IMR-90 (cell line): ENCODE measurements at regions not wholly inside any gene's neighbourhood (a gene's known extent, or its start where the extent isn't known, plus 50 kb on each side); places are given as distances from the start of the nearest gene placed in this dataset.
"Not testable (repeated sequence)": the region's sequence is repeated elsewhere in the genome, so short reads cannot be mapped to it uniquely, and the experiment has no call there.

Experiments used
- ATAC-seq: fragments of 200-7000 bp; cut with Tn5 transposase; 2 replicates; pipeline ENCODE4 v1.9.1; 2020; ENCODE audit warnings: low read depth, mild to moderate bottlenecking, moderate library complexity
- BruUV-seq: library from RNA; stranded (reverse); fragments of 400-500 nt; replicated peaks from 2 replicates; lab custom pipeline; 2021; lab: Mats Ljungman, UMichigan
- CTCF ChIA-PET: fragments of 300-600 bp; formaldehyde crosslinking; extraction: SDS; loops from one replicate; lab custom pipeline; 2021; ENCODE audit warnings: antibody characterized with exemption; lab: Yijun Ruan, JAX
- POLR2A ChIA-PET: fragments of 300-600 bp; sonication (Branson Sonifier 250); formaldehyde crosslinking; loops from one replicate; lab custom pipeline; 2022; ENCODE audit warnings: antibody characterized with exemption; ENCODE audit not compliant: unreplicated experiment; lab: Charles Lee
- DNase-seq: peaks from one replicate; pipeline ENCODE4 v3.0.0; 2013
- H2AFZ ChIP-seq: replicated peaks from 2 replicates; pipeline ENCODE3; 2013; ENCODE audit warnings: low read length, mild to moderate bottlenecking; ENCODE audit not compliant: poor library complexity
- H2AK5ac ChIP-seq: 2 replicates; pipeline ENCODE4 v1.6.1; 2013; ENCODE audit warnings: low read depth, low read length, inconsistent platforms
- H2AK9ac ChIP-seq: replicated peaks from 2 replicates; pipeline ENCODE3; 2013; ENCODE audit warnings: mild to moderate bottlenecking, low read depth, low read length, moderate library complexity; ENCODE audit not compliant: poor library complexity
- H2BK120ac ChIP-seq: 2 replicates; pipeline ENCODE4 v1.6.1; 2013; ENCODE audit warnings: low read depth, low read length, inconsistent platforms
- H2BK15ac ChIP-seq: 3 replicates; pipeline ENCODE4 v1.6.1; 2013; ENCODE audit warnings: low read depth, low read length, inconsistent platforms
- H2BK20ac ChIP-seq: 2 replicates; pipeline ENCODE4 v1.6.1; 2013; ENCODE audit warnings: low read depth, mild to moderate bottlenecking, inconsistent platforms, low read length, moderate library complexity
- H2BK5ac ChIP-seq: 2 replicates; pipeline ENCODE4 v1.6.1; 2013; ENCODE audit warnings: mild to moderate bottlenecking, low read depth, low read length, inconsistent platforms; ENCODE audit not compliant: poor library complexity, severe bottlenecking
- H3K14ac ChIP-seq: replicated peaks from 2 replicates; pipeline ENCODE4 v1.6.1; 2013; ENCODE audit warnings: low read depth, low read length, inconsistent platforms
- H3K18ac ChIP-seq: 2 replicates; pipeline ENCODE4 v1.6.1; 2013; ENCODE audit warnings: low read depth, low read length, control low read depth
- H3K23ac ChIP-seq: 2 replicates; pipeline ENCODE4 v1.6.1; 2013; ENCODE audit warnings: low read depth, low read length, inconsistent platforms
- H3K27ac ChIP-seq: 2 replicates; pipeline ENCODE4 v1.5.1; 2013; ENCODE audit warnings: mild to moderate bottlenecking, control low read depth, low read length; ENCODE audit not compliant: insufficient read depth
- H3K27me3 ChIP-seq: 2 replicates; pipeline ENCODE4 v1.6.1; 2013; ENCODE audit warnings: low read length; ENCODE audit not compliant: control insufficient read depth, insufficient read depth
- H3K36me3 ChIP-seq: 2 replicates; pipeline ENCODE4 v1.6.1; 2013; ENCODE audit warnings: low read length, mixed read lengths; ENCODE audit not compliant: control insufficient read depth, insufficient read depth
- H3K4ac ChIP-seq: 2 replicates; pipeline ENCODE4 v1.6.1; 2013; ENCODE audit warnings: low read depth, low read length, inconsistent platforms
- H3K4me1 ChIP-seq: 2 replicates; pipeline ENCODE4 v1.6.1; 2013; ENCODE audit warnings: low read length, mixed read lengths; ENCODE audit not compliant: control insufficient read depth, insufficient read depth
- H3K4me2 ChIP-seq: 2 replicates; pipeline ENCODE4 v1.6.1; 2013; ENCODE audit warnings: low read depth, mild to moderate bottlenecking, control low read depth, low read length, moderate library complexity
- H3K4me3 ChIP-seq: 2 replicates; pipeline ENCODE4 v1.5.1; 2013; ENCODE audit warnings: low read depth, mild to moderate bottlenecking, control low read depth, low read length, moderate library complexity; ENCODE audit not compliant: insufficient read depth
- H3K56ac ChIP-seq: 2 replicates; pipeline ENCODE4 v1.6.1; 2013; ENCODE audit warnings: low read length, inconsistent platforms; ENCODE audit not compliant: insufficient read depth; ENCODE audit errors: extremely low read depth
- H3K79me1 ChIP-seq, 2 experiments: 2 replicates each; pipeline ENCODE4 v1.6.1; 2013; ENCODE audit warnings: low read length in 2 of 2, inconsistent platforms in 1 of 2, low read depth in 1 of 2
- H3K9ac ChIP-seq: 2 replicates; pipeline ENCODE4 v1.6.1; 2013; ENCODE audit warnings: low read depth, low read length, control low read depth
- H3K9me1 ChIP-seq: 2 replicates; pipeline ENCODE4 v1.6.1; 2013; ENCODE audit warnings: low read length, inconsistent platforms; ENCODE audit not compliant: insufficient read depth
- H3K9me3 ChIP-seq: 2 replicates; pipeline ENCODE4 v1.6.1; 2013; ENCODE audit warnings: low read length; ENCODE audit not compliant: control insufficient read depth, insufficient read depth
- H4K20me1 ChIP-seq: 2 replicates; pipeline ENCODE4 v1.6.1; 2013; ENCODE audit warnings: low read length, inconsistent platforms; ENCODE audit not compliant: insufficient read depth
- H4K5ac ChIP-seq: 2 replicates; pipeline ENCODE4 v1.6.1; 2013; ENCODE audit warnings: mild to moderate bottlenecking, low read depth, low read length, control low read depth
- H4K8ac ChIP-seq, 2 experiments: 2 replicates each; pipeline ENCODE4 v1.6.1; 2013; ENCODE audit warnings: low read depth in 2 of 2, low read length in 2 of 2, control low read depth in 1 of 2, inconsistent platforms in 1 of 2
- H4K91ac ChIP-seq: 2 replicates; pipeline ENCODE4 v1.6.1; 2013; ENCODE audit warnings: low read depth, low read length, inconsistent platforms; ENCODE audit not compliant: insufficient read depth
- WGBS, 2 experiments: methylation state at CpG; one replicate each; pipeline versions ENCODE4 v1.1.5 to v1.1.7; 2013; ENCODE audit warnings: missing lambda C conversion rate in 2 of 2; ENCODE audit not compliant: insufficient read length in 1 of 2; ENCODE audit errors: extremely low coverage in 2 of 2; 5-methylcytosine and 5-hydroxymethylcytosine counted together
- dilution Hi-C: fragments of 300-500 bp; cut with HindIII; formaldehyde crosslinking; loops from one replicate; pipeline ENCODE4 v1.14.3; 2018; ENCODE audit warnings: low sequenced_read_pairs; ENCODE audit not compliant: unreplicated experiment
- in situ Hi-C: fragments of 300-500 bp; cut with MboI; formaldehyde crosslinking; loops from 3 replicates; pipeline ENCODE4 v1.14.3; 2019; ENCODE audit warnings: low sequenced_read_pairs, inconsistent platforms, mixed read lengths
- intact Hi-C: fragments of 100-400 bp; cut with micrococcal nuclease; formaldehyde crosslinking; loops from 2 replicates; pipeline ENCODE4 v1.10.0; 2022

GRCh38 chr1:194859481-194860154 is 1673.2 kb upstream of the B3GALT2 start:
- H2BK120ac ChIP-seq, BruUV-seq, H3K36me3 ChIP-seq, H3K9me3 ChIP-seq, H2BK5ac ChIP-seq, H2AK5ac ChIP-seq, ATAC-seq, H3K4me3 ChIP-seq, H3K4me1 ChIP-seq, DNase-seq, H4K20me1 ChIP-seq, H4K91ac ChIP-seq, H4K8ac ChIP-seq, H2AK9ac ChIP-seq, H3K9me1 ChIP-seq, H3K18ac ChIP-seq, H3K23ac ChIP-seq, in situ Hi-C loops, H4K5ac ChIP-seq, H2AFZ ChIP-seq, POLR2A ChIA-PET, H2BK20ac ChIP-seq, H3K79me1 ChIP-seq, H3K27me3 ChIP-seq, intact Hi-C loops, H3K4ac ChIP-seq, H3K56ac ChIP-seq, H3K14ac ChIP-seq, H3K9ac ChIP-seq, CTCF ChIA-PET, H3K27ac ChIP-seq, dilution Hi-C loops, H2BK15ac ChIP-seq, H3K4me2 ChIP-seq: not testable (repeated sequence)
- WGBS, 2 experiments, result 100% methylated on average over 1 of the region's 17 CpGs; no CpG with 5 or more reads in 1 of the 2 experiments

- BruUV-seq, in situ Hi-C loops: not testable (repeated sequence)
Observed at GRCh38 chr1:194858811-194859480, 1672.5 kb upstream of the B3GALT2 start.

More at GRCh38 chr1:194858811-194859480, 1672.5 kb upstream of the B3GALT2 start:
- H2AFZ ChIP-seq, H2BK120ac ChIP-seq, H3K9ac ChIP-seq, H3K18ac ChIP-seq, dilution Hi-C loops, H4K20me1 ChIP-seq, H3K4me3 ChIP-seq, CTCF ChIA-PET, ATAC-seq, H3K36me3 ChIP-seq, H3K4me2 ChIP-seq, H4K8ac ChIP-seq, H3K56ac ChIP-seq, DNase-seq, H2BK20ac ChIP-seq, H3K14ac ChIP-seq, H3K9me3 ChIP-seq, H3K9me1 ChIP-seq, H2AK5ac ChIP-seq, POLR2A ChIA-PET, H2BK15ac ChIP-seq, H3K4ac ChIP-seq, H2BK5ac ChIP-seq, H3K79me1 ChIP-seq, H4K91ac ChIP-seq, H2AK9ac ChIP-seq, H3K27ac ChIP-seq, H3K27me3 ChIP-seq, H3K4me1 ChIP-seq, H3K23ac ChIP-seq, intact Hi-C loops, H4K5ac ChIP-seq: not testable (repeated sequence)
- 99% methylated on average over 13 of the region's 39 CpGs; no CpG with 5 or more reads in 1 of the 2 experiments for WGBS, 2 experiments
